Chondrocyte (in vitro differentiated cells): ENCODE measurements at regions not wholly inside any gene's neighbourhood (a gene's known extent, or its start where the extent isn't known, plus 50 kb on each side); places are given as distances from the start of the nearest gene placed in this dataset.

Experiments used
- DNase-seq: peaks from one replicate; pipeline ENCODE4 v3.0.0; 2021; ENCODE audit warnings: mixed read lengths, low spot score
- H3K27ac Mint-ChIP-seq: one replicate; pipeline ENCODE4 v1.8.0; 2021; ENCODE audit warnings: mild to moderate bottlenecking, moderate library complexity, mixed read lengths; ENCODE audit not compliant: unreplicated experiment
- H3K27me3 Mint-ChIP-seq: 2 replicates; pipeline ENCODE4 v1.8.0; 2021; ENCODE audit warnings: low read depth, mixed read lengths
- H3K36me3 Mint-ChIP-seq: 2 replicates; pipeline ENCODE4 v1.8.0; 2021; ENCODE audit warnings: low read depth, mixed read lengths
- H3K4me1 Mint-ChIP-seq: 2 replicates; pipeline ENCODE4 v1.8.0; 2021; ENCODE audit warnings: low read depth, mild to moderate bottlenecking, mixed read lengths
- H3K4me3 Mint-ChIP-seq: one replicate; pipeline ENCODE4 v1.8.0; 2021; ENCODE audit warnings: mild to moderate bottlenecking, moderate library complexity, mixed read lengths; ENCODE audit not compliant: unreplicated experiment
- H3K9me3 Mint-ChIP-seq: 2 replicates; pipeline ENCODE4 v1.8.0; 2021; ENCODE audit warnings: low read depth, mixed read lengths
- CTCF ChIP-seq: fragments of 200-600 bp; sonication (generic); IDR thresholded peaks from 2 replicates; pipeline ENCODE4 v1.5.0; 2021; ENCODE audit warnings: antibody characterized with exemption, mild to moderate bottlenecking, moderate library complexity

GRCh38 chr17:72379516-72379915 lies 258.7 kb downstream of the SOX9 start:
- Mint-ChIP-seq H3K9me3 (no peaks in the 10 kb centered on the region), H3K4me1 (peaks cover 14% of the 10 kb centered on the region), H3K36me3 (no peaks in the 10 kb centered on the region), H3K27me3 (no peaks in the 10 kb centered on the region), H3K27ac (no peak overlapping the region), H3K4me3 (no peak overlapping the region)
- TF ChIP-seq CTCF, result no peak
- DNase-seq, result no peak

GRCh38 chr17:72380120-72380519 lies 259.3 kb downstream of the SOX9 start:
- Mint-ChIP-seq H3K27ac (no peak overlapping the region), H3K4me1 (peaks cover 14% of the 10 kb centered on the region), H3K36me3 (no peaks in the 10 kb centered on the region), H3K9me3 (no peaks in the 10 kb centered on the region), H3K27me3 (no peaks in the 10 kb centered on the region), H3K4me3 (no peak overlapping the region)
- DNase-seq, result no peak
- no peak for TF ChIP-seq CTCF

- Mint-ChIP-seq H3K27me3 (no peaks in the 10 kb centered on the region), H3K36me3 (no peaks in the 10 kb centered on the region), H3K4me1 (peaks cover 14% of the 10 kb centered on the region), H3K4me3 (no peak overlapping the region), H3K9me3 (no peaks in the 10 kb centered on the region), H3K27ac (no peak overlapping the region)
- no peak for TF ChIP-seq CTCF
- no peak for DNase-seq
Observed at GRCh38 chr17:72380737-72381136, 259.9 kb downstream of the SOX9 start.

GRCh38 chr17:72381597-72382397 lies 261.0 kb downstream of the SOX9 start:
- Mint-ChIP-seq H3K4me3 (no peak overlapping the region), H3K36me3 (no peaks in the 10 kb centered on the region), H3K27me3 (no peaks in the 10 kb centered on the region), H3K27ac (no peak overlapping the region), H3K9me3 (no peaks in the 10 kb centered on the region), H3K4me1 (peaks cover 21% of the 10 kb centered on the region)
- no peak for TF ChIP-seq CTCF
- DNase-seq, result no peak

GRCh38 chr17:72382971-72383722 lies 262.3 kb downstream of the SOX9 start:
- DNase-seq, result no peak
- H3K4me3 Mint-ChIP-seq, result no peak overlapping the region
- TF ChIP-seq CTCF, result no peak
- no peaks in the 10 kb centered on the region for H3K9me3 Mint-ChIP-seq
- peaks cover 34% of the 10 kb centered on the region for H3K4me1 Mint-ChIP-seq
- no peaks in the 10 kb centered on the region for H3K36me3 Mint-ChIP-seq
- H3K27me3 Mint-ChIP-seq, result no peaks in the 10 kb centered on the region
- no peak overlapping the region for H3K27ac Mint-ChIP-seq
